OCI-LY1 (cell line): ENCODE measurements at regions not wholly inside any gene's neighbourhood (a gene's known extent, or its start where the extent isn't known, plus 50 kb on each side); places are given as distances from the start of the nearest gene placed in this dataset.

Experiments used
- EZH2 ChIP-seq: fragments of 200-600 bp; sonication (generic), shearing (Covaris generic); IDR thresholded peaks from 2 replicates; pipeline ENCODE4 v1.8.0; 2017; ENCODE audit warnings: borderline replicate concordance, mixed run types, mild to moderate bottlenecking, antibody characterized with exemption, low read length, moderate library complexity, mixed read lengths
- TF ChIP-seq, protein P1 (sequence below): fragments of 200-600 bp; sonication (generic), shearing (Covaris generic); IDR thresholded peaks from 2 replicates; pipeline ENCODE4 v1.5.1; 2017; ENCODE audit warnings: mild to moderate bottlenecking, antibody characterized with exemption, low read length, moderate library complexity, mixed read lengths

DNA sequence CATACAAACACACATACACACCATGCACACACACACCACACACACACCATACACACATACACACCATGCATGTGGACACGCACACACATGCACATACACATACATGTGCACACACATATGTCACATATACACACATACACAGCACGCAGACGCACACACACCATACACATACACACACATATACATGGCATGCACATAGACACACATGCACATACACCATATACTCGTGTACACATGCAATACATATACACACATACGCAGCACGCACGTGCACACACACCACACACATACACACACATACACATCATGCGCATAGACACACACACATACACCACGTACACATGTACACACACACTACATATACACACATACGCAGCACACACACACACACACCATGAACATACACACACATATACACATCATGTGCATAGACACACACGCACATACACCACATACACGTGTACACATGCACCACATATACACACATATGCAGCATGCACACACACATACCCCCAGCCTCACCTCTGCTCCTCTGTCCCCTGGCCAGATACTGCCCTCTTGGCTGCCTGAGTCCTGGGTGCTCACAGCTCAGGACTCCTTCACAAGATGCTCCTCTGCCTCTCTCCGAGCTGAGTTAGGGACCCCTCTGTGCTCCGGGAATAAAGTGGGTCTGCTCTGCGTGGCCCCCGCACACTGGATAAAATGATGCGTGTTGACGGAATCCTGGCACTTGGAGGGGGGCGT is 70.9 kb upstream of the ARHGEF7 start:
- TF ChIP-seq, protein P1, sequence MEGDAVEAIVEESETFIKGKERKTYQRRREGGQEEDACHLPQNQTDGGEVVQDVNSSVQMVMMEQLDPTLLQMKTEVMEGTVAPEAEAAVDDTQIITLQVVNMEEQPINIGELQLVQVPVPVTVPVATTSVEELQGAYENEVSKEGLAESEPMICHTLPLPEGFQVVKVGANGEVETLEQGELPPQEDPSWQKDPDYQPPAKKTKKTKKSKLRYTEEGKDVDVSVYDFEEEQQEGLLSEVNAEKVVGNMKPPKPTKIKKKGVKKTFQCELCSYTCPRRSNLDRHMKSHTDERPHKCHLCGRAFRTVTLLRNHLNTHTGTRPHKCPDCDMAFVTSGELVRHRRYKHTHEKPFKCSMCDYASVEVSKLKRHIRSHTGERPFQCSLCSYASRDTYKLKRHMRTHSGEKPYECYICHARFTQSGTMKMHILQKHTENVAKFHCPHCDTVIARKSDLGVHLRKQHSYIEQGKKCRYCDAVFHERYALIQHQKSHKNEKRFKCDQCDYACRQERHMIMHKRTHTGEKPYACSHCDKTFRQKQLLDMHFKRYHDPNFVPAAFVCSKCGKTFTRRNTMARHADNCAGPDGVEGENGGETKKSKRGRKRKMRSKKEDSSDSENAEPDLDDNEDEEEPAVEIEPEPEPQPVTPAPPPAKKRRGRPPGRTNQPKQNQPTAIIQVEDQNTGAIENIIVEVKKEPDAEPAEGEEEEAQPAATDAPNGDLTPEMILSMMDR, result no peak
- TF ChIP-seq EZH2, result no peak
